Lung (tissue), 11 donors: ENCODE measurements at regions not wholly inside any gene's neighbourhood (a gene's known extent, or its start where the extent isn't known, plus 50 kb on each side); places are given as distances from the start of the nearest gene placed in this dataset.

ENCODE experiments used
- ATAC-seq: fragments of 200-7000 bp; cut with Tn5 transposase; one replicate; pipeline ENCODE4 v1.9.1; 2020; ENCODE audit warnings: moderate number of reproducible peaks; ENCODE audit not compliant: insufficient read depth, low FRiP score
- DNase-seq, 3 donors: peaks; one replicate each; pipeline ENCODE4 v3.0.0-alpha.2; 2013 to 2017
- H3K27ac ChIP-seq, 2 donors: one replicate each; pipeline ENCODE4 v1.5.1; 2013; ENCODE audit warnings: mild to moderate bottlenecking in 2 of 2, moderate library complexity in 2 of 2, control low read depth in 1 of 2, inconsistent platforms in 1 of 2, low read depth in 1 of 2, low read length in 1 of 2
- H3K27me3 ChIP-seq, 3 donors: one replicate each; pipeline ENCODE4 v1.5.1; 2013; ENCODE audit warnings: low read length in 2 of 3; ENCODE audit not compliant: control insufficient read depth in 3 of 3, insufficient read depth in 3 of 3
- H3K36me3 ChIP-seq, 4 donors: one replicate each; pipeline ENCODE4 v1.5.1; 2013; ENCODE audit warnings: low read length in 4 of 4, mild to moderate bottlenecking in 1 of 4, moderate library complexity in 1 of 4; ENCODE audit not compliant: control insufficient read depth in 4 of 4, insufficient read depth in 4 of 4
- H3K4me1 ChIP-seq, 5 donors: one replicate each; pipeline ENCODE4 v1.5.1; 2013; ENCODE audit warnings: low read length in 5 of 5, mild to moderate bottlenecking in 2 of 5, moderate library complexity in 1 of 5; ENCODE audit not compliant: control insufficient read depth in 5 of 5, insufficient read depth in 5 of 5
- H3K4me3 ChIP-seq: one replicate; pipeline ENCODE4 v1.5.1; 2013; ENCODE audit warnings: mild to moderate bottlenecking, control low read depth, moderate library complexity
- H3K9ac ChIP-seq, 2 donors: one replicate each; pipeline ENCODE4 v1.5.1; 2013; ENCODE audit warnings: low read length in 2 of 2, control low read depth in 1 of 2; ENCODE audit not compliant: insufficient read depth in 1 of 2
- H3K9me3 ChIP-seq, 4 donors: one replicate each; pipeline ENCODE4 v1.5.1; 2013; ENCODE audit warnings: low read length in 3 of 4, mild to moderate bottlenecking in 1 of 4, moderate library complexity in 1 of 4; ENCODE audit not compliant: control insufficient read depth in 4 of 4, insufficient read depth in 3 of 4
- WGBS, 2 donors: extraction: QIAGEN DNeasy Blood & Tissue Kit; methylation state at CpG; one replicate each; pipeline ENCODE4 v1.1.7; 2013; 5-methylcytosine and 5-hydroxymethylcytosine counted together
- TF ChIP-seq, protein P1 (sequence below): IDR thresholded peaks from 2 replicates; pipeline ENCODE4 v1.5.1; 2012; ENCODE audit warnings: mild to moderate bottlenecking; ENCODE audit errors: control extremely low read depth, extremely low read depth
- donor health status: control.
- donor health status: control.
- donor health status: Bipolar disorder and iron deficiency.
- donor health status: healthy.
- donor health status: DM: yes; HTN: yes; CAD: no.

GRCh38 chr1:59018446-59018845 is 234.6 kb upstream of the JUN start:
- H3K4me3 ChIP-seq: no peak overlapping the region
- peaks cover 0 to 2% (median 0%) of the 10 kb centered on the region in 4 donors for H3K9me3 ChIP-seq
- WGBS, 2 donors: 86 to 89% methylated on average over 6 of the region's 6 CpGs
- H3K27me3 ChIP-seq: no peaks in the 10 kb centered on the region
- H3K4me1 ChIP-seq: peaks cover 0 to 12% (median 5%) of the 10 kb centered on the region in 5 donors
- ATAC-seq (no peak), DNase-seq (no peak)
- H3K27ac ChIP-seq: peak overlapping the region in 1 of 2 donors; percentile 73
- no peak overlapping the region for H3K9ac ChIP-seq
- TF ChIP-seq, protein P1, sequence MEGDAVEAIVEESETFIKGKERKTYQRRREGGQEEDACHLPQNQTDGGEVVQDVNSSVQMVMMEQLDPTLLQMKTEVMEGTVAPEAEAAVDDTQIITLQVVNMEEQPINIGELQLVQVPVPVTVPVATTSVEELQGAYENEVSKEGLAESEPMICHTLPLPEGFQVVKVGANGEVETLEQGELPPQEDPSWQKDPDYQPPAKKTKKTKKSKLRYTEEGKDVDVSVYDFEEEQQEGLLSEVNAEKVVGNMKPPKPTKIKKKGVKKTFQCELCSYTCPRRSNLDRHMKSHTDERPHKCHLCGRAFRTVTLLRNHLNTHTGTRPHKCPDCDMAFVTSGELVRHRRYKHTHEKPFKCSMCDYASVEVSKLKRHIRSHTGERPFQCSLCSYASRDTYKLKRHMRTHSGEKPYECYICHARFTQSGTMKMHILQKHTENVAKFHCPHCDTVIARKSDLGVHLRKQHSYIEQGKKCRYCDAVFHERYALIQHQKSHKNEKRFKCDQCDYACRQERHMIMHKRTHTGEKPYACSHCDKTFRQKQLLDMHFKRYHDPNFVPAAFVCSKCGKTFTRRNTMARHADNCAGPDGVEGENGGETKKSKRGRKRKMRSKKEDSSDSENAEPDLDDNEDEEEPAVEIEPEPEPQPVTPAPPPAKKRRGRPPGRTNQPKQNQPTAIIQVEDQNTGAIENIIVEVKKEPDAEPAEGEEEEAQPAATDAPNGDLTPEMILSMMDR: no peak
- no peaks in the 10 kb centered on the region for H3K36me3 ChIP-seq

- WGBS, 2 donors: 83 to 93% methylated on average over 7 of the region's 7 CpGs
- Histone ChIP-seq H3K27me3 (no peaks in the 10 kb centered on the region), H3K4me3 (no peak overlapping the region), H3K9me3 (peaks cover 0 to 2% (median 0%) of the 10 kb centered on the region in 4 donors), H3K4me1 (peaks cover 0 to 8% (median 5%) of the 10 kb centered on the region in 5 donors), H3K9ac (no peak overlapping the region), H3K36me3 (no peaks in the 10 kb centered on the region), H3K27ac (peak overlapping the region in 1 of 2 donors; percentile 73)
- DNase-seq (no peak), ATAC-seq (no peak)
- TF ChIP-seq, protein P1: no peak
These were observed 235.0 kb upstream of the JUN start for GRCh38 chr1:59018860-59019259.

DNA sequence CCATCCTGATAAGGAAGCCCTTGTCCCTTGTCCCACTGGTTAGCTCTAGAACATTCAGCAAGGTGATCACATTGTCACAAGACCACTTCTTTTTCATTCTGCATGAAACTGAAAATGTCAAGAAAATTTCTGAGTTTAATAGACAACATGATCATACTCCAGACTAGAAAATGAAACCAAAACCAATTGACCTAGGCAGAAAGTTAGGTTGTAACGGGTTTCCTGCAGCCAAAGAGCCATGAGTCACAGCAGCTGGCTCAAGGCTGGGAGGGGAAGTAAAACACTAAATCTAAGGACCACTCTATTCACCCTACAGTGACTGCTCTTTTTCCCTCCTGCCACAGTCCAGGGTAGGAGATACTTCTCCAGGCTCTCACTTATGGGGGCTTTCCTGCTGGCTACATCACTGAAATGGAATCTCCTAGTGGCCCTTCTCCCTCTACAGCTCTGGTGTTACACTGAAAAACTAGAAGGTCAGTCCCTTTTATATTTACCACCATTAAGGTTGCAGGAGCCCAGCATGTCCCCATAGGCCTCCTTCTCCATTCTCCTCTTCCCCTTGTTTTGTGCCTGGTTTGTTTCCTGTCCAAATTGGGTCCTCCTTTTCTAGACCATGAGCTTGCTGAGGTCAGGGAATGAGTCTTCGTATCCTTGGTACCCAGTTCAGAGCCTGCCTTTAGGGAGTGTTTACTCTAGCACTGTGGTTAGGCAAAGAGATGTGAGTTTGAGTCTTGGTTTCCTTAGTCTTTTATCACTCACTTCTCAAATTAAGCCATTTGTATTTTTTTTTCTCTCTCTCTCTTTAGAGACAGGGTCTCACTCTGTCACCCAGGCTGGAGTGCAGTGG is 236.5 kb upstream of the JUN start:
- TF ChIP-seq, protein P1: no peak
- 38 to 50% methylated on average over 2 of the region's 2 CpGs for WGBS, 2 donors
- peak; percentile 82 for ATAC-seq
- Histone ChIP-seq H3K4me3 (no peak overlapping the region), H3K36me3 (no peaks in the 10 kb centered on the region), H3K4me1 (peaks cover 0 to 5% (median 3%) of the 10 kb centered on the region in 5 donors), H3K9me3 (peaks cover 0 to 2% (median 0%) of the 10 kb centered on the region in 4 donors), H3K27me3 (no peaks in the 10 kb centered on the region), H3K9ac (peak overlapping the region in 1 of 2 donors; percentile 8), H3K27ac (peak overlapping the region; percentile 68 to 89)
- DNase-seq: peak; percentile 42 to 85 (median 70)
